Mucosa of rectum (tissue), 2 donors: ENCODE measurements at regions not wholly inside any gene's neighbourhood (a gene's known extent, or its start where the extent isn't known, plus 50 kb on each side); places are given as distances from the start of the nearest gene placed in this dataset.

ENCODE experiments used
- H3K27ac ChIP-seq, 2 donors: one replicate each; pipeline ENCODE4 v1.7.0; 2013; ENCODE audit warnings: inconsistent platforms in 2 of 2, low read depth in 2 of 2, low read length in 2 of 2
- H3K27me3 ChIP-seq, 2 donors: one replicate each; pipeline ENCODE4 v1.7.0; 2013; ENCODE audit warnings: low read length in 2 of 2; ENCODE audit not compliant: control insufficient read depth in 2 of 2, insufficient read depth in 2 of 2
- H3K36me3 ChIP-seq, 2 donors: one replicate each; pipeline ENCODE4 v1.7.0; 2013; ENCODE audit warnings: low read length in 2 of 2; ENCODE audit not compliant: control insufficient read depth in 2 of 2, insufficient read depth in 2 of 2
- H3K4me1 ChIP-seq, 2 donors: one replicate each; pipeline ENCODE4 v1.7.0; 2013; ENCODE audit warnings: low read length in 2 of 2, mild to moderate bottlenecking in 1 of 2; ENCODE audit not compliant: control insufficient read depth in 2 of 2, insufficient read depth in 2 of 2
- H3K4me3 ChIP-seq, 2 donors: one replicate each; pipeline ENCODE4 v1.7.0; 2013; ENCODE audit warnings: low read length in 2 of 2
- H3K9ac ChIP-seq, 2 donors: one replicate each; pipeline ENCODE4 v1.7.0; 2013; ENCODE audit warnings: low read length in 2 of 2, low read depth in 1 of 2, mild to moderate bottlenecking in 1 of 2
- H3K9me3 ChIP-seq, 2 donors: one replicate each; pipeline ENCODE4 v1.7.0; 2013; ENCODE audit warnings: low read length in 2 of 2; ENCODE audit not compliant: control insufficient read depth in 2 of 2
- donor health status: healthy.
- donor health status: Normal muscosa, but diverticular disease.

DNA sequence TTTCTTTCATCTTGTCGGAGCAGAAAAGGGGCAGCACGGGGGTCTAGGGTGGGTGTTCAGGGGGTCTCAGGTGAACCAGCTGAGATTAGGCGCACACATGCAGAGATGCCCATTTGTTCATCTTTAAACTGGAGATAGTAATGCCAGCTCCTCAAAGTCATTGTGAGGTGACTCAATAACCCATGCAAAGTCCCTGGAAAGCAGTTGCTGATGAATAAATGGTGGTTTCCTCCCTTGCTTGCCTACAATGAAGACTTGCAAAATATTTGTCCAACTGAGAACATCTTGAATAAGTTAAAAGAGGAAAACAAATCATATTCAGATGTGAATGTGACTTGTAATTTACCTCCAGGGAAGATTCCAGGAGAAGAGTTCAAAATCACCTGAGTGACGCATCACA, 206.9 kb downstream of the LY86 start:
- Histone ChIP-seq H3K4me1 (peaks cover 0 to 2% of the 10 kb centered on the region in 2 donors), H3K9me3 (no peaks in the 10 kb centered on the region), H3K36me3 (no peaks in the 10 kb centered on the region), H3K27ac (no peak overlapping the region), H3K4me3 (no peak overlapping the region), H3K27me3 (no peaks in the 10 kb centered on the region), H3K9ac (no peak overlapping the region)

- no peak overlapping the region for H3K27ac ChIP-seq
- no peaks in the 10 kb centered on the region for H3K36me3 ChIP-seq
- H3K4me1 ChIP-seq, result peaks cover 0 to 2% of the 10 kb centered on the region in 2 donors
- H3K4me3 ChIP-seq, result no peak overlapping the region
- H3K9me3 ChIP-seq, result no peaks in the 10 kb centered on the region
- no peaks in the 10 kb centered on the region for H3K27me3 ChIP-seq
- no peak overlapping the region for H3K9ac ChIP-seq
Observed at GRCh38 chr6:6796818-6797217, 208.3 kb downstream of the LY86 start.

- Histone ChIP-seq H3K36me3 (no peaks in the 10 kb centered on the region), H3K4me3 (no peak overlapping the region), H3K27me3 (no peaks in the 10 kb centered on the region), H3K9ac (no peak overlapping the region), H3K4me1 (peaks cover 3 to 4% of the 10 kb centered on the region in 2 donors), H3K27ac (no peak overlapping the region), H3K9me3 (no peaks in the 10 kb centered on the region)
Observed at GRCh38 chr6:6798448-6798860, 209.9 kb downstream of the LY86 start.

DNA sequence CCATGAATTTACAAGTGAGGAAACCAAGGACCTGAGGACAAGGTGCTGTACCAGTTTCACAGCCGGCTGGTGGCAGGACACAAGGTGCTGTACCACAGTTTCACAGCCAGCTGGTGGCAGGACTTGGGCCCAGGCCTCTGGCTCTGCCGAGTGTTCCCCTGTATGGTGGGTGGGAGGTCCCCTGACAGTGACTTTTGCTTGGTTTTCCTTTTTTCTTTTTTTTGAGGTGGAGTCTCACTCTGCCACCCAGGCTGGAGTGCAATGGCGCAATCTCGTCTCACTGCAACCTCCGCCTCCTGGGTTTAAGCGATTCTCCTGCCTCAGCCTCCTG, 212.4 kb downstream of the LY86 start:
- Histone ChIP-seq H3K9me3 (no peaks in the 10 kb centered on the region), H3K4me1 (peaks cover 5 to 8% of the 10 kb centered on the region in 2 donors), H3K4me3 (no peak overlapping the region), H3K27me3 (no peaks in the 10 kb centered on the region), H3K27ac (no peak overlapping the region), H3K36me3 (no peaks in the 10 kb centered on the region), H3K9ac (no peak overlapping the region)

DNA sequence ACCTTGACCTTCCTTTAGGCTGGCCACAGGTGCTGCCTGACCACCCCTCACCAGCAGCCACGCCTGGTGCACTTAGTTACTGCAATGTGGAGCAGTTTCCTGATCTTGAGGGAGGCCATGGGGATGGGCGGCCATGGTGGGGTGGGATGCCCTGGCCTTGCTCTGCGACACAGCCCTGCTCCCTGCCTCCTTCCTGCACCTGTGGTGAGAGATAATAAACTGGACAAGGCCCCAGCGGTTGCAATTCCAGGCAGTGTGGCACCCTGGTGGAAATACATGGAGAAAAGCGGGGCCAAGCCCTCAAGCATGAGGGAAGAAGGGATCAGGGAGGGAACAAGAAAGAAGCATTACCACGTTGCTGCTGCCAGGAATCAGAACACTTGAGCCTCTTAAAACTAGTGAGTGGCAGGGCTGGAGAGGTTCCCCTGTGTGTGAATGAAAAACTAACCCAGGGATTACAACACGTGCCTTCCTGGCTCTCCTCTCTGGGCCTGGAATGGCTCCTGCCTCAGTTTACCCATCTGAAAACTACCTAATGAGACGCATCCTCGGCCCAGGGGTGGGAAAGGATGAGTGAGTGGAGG, 213.2 kb downstream of the LY86 start:
- Histone ChIP-seq H3K4me1 (peaks cover 5 to 8% of the 10 kb centered on the region in 2 donors), H3K9me3 (no peaks in the 10 kb centered on the region), H3K27me3 (no peaks in the 10 kb centered on the region), H3K9ac (no peak overlapping the region), H3K36me3 (no peaks in the 10 kb centered on the region), H3K4me3 (no peak overlapping the region), H3K27ac (no peak overlapping the region)

DNA sequence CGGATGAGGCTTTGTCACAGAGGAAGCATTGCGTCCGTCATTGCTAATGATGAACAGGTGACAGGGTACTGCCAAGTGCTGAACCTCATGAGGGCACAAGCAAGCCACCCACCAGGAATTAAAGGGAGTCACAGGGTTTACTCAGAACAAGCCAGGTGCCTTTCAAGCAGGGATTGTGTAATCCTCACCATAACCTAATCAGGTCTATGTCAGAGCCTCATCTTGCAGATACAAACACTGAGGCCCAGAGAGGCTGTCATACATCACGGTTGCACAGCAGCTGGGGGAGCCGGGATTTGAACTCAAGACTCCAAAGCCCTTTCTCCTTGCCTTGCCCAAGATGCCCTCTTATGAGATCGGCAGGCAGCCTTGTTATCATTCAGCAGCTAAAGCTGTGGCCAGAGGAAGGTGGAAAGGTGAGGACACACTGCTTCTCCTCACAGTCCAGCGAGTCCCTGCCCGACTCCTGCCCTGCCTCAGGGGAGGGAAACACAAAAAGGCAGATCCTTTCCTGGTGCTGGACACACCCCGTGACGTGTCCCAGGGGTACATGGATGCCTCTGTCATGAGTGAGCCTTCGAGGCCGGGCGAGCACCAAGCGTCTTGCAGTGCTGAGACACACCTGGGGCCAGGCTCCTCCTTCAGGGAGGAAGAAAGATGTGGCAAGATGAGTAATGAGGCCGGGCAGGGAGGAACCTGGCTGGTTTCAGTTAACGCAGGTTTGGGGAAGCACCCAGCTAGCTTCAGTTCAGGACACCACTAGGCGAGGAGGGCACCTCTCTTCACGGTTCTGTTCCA, 214.9 kb downstream of the LY86 start:
- H3K4me1 ChIP-seq, result peaks cover 5 to 8% of the 10 kb centered on the region in 2 donors
- H3K36me3 ChIP-seq, result no peaks in the 10 kb centered on the region
- peak overlapping the region in 1 of 2 donors; percentile 23 for H3K9ac ChIP-seq
- H3K9me3 ChIP-seq, result no peaks in the 10 kb centered on the region
- no peak overlapping the region for H3K27ac ChIP-seq
- no peaks in the 10 kb centered on the region for H3K27me3 ChIP-seq
- no peak overlapping the region for H3K4me3 ChIP-seq

DNA sequence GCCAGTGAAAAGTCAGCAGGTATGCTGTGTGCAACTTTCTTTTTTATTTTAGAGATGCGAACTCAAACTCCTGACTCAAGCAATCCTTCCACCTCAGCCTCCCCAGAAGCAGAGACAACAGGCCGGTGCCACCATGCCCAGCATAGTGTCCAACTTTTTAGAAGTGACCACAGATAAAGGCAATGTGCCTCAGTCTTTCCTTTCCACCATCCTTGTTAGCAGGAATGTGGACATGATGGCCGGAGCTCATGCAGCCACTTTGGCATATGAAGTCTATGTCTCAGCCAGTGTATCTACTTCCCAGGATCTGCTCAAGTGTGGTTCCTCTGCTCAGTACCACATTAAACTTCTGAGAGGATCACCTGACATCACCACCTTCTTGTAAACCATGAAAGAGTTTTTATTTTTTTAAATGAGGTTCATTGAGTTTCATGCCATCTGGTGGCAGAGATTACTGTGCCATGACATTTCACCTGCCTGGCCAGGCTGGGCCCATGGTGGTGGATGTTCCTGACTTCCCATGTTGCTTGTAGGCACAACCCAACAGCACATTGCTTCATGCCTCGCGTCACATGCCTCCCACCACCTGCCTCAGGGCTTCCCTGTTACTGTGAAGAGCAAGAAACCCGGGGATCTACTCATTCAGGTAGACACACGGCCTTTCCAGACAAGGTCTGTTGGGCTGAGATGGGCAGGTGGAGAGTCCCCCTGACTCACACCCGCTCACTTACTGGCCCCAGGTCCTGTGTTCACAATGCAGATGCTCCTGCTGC, 216.5 kb downstream of the LY86 start:
- Histone ChIP-seq H3K36me3 (no peaks in the 10 kb centered on the region), H3K27me3 (no peaks in the 10 kb centered on the region), H3K27ac (no peak overlapping the region), H3K9me3 (no peaks in the 10 kb centered on the region), H3K9ac (no peak overlapping the region), H3K4me3 (no peak overlapping the region), H3K4me1 (peaks cover 5 to 6% of the 10 kb centered on the region in 2 donors)

DNA sequence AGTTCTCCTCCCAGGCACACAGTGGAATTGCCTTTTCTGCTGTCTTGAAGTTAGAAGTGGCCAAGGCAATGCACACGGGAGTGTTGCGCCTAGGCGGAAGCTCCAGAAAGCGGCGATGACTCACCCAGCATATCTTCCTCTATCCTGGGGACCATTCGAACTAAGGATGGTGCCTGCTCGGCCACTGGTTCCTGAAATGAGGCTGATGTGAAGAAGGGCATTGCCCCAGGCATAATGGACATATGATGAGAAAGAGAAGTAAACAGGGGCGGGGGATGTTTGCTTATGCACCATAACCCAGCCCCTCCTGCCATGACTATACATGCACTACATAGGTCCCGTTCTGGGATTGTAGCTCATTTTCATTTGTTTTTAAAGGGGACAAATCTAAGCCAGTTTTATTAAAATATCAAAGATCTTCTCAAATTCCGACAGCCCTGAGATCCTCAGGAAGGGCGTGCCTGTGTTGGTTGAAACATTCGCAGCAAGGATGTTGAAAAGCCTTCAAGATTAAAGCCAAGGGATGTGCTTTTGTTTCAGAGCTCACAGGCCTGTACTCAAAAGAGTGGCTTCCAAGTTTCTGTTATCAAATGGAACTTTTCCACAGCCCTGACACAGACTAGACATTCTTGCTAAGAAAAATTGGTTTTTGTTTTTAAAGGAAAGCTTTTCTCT, 218.5 kb downstream of the LY86 start:
- Histone ChIP-seq H3K4me3 (no peak overlapping the region), H3K36me3 (no peaks in the 10 kb centered on the region), H3K4me1 (peaks cover 10 to 18% of the 10 kb centered on the region in 2 donors), H3K27me3 (no peaks in the 10 kb centered on the region), H3K27ac (peak overlapping the region; percentile 8 to 9), H3K9me3 (no peaks in the 10 kb centered on the region), H3K9ac (no peak overlapping the region)

DNA sequence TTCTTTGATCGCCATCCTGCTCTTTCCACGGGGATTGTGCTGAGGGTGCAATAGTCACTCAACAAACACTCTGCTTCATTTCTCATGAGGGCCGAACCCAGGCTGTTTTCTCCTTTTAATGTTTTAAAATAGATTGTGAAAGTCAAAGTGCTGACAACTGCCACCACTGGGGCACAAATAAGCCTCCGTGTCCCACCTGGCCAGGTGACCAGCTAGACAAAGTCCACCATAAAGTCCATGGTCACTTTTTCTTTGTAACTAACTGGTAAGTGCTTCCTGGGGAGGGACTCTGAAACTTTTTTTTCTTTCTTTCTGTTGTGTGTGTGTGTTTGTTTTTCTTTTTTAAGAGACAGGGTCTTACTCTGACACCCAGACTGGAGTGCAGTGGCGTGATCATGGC, 219.8 kb downstream of the LY86 start:
- Histone ChIP-seq H3K4me3 (no peak overlapping the region), H3K9me3 (no peaks in the 10 kb centered on the region), H3K4me1 (peaks cover 10 to 19% of the 10 kb centered on the region in 2 donors), H3K27ac (no peak overlapping the region), H3K27me3 (no peaks in the 10 kb centered on the region), H3K36me3 (no peaks in the 10 kb centered on the region), H3K9ac (no peak overlapping the region)

DNA sequence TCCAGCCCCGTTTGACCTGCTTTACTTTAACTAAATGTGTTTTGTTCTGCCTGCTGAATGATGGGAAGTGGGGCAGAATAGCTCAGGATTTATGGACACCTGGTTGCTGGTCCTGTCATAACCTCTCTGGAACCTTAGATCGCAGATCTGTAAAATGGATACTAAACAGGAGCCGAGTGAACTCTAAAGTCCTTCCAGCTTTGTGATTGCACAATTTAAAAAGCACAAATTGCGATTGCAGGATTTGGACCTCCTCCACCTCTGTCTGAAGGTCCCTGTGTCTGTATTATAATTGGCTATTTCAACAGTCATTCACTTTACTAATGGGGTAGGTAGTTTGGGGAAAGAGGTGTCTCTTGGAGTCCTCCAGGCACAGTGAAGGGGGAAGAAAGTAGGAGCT, 220.4 kb downstream of the LY86 start:
- Histone ChIP-seq H3K36me3 (no peaks in the 10 kb centered on the region), H3K27ac (no peak overlapping the region), H3K9me3 (no peaks in the 10 kb centered on the region), H3K4me1 (peaks cover 6 to 16% of the 10 kb centered on the region in 2 donors), H3K9ac (no peak overlapping the region), H3K4me3 (no peak overlapping the region), H3K27me3 (no peaks in the 10 kb centered on the region)
